ENCODE measurements at regions not wholly inside any gene's neighbourhood (a gene's known extent, or its start where the extent isn't known, plus 50 kb on each side); places are given as distances from the start of the nearest gene placed in this dataset.

DNA sequence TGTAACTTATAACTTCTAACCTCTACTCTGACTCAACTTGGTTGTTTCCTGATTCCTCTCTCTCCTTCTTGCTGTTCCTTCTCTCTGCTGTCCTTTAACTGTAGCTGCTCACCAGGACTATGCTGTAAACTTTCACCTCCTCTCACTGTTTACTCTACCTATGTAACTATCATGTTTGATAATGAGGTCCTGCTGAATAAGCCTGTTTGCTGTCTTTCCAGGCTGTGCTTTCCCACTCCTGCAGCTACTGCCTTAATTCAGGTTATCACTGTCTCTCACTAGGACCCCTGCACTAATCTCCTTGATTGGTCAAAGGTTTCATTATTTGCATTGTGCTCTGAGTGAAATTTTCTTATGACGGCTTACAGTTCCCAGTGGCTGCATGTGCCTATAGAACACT, 633.9 kb upstream of the PTBP2 start:
- TF ChIP-seq, protein P1, sequence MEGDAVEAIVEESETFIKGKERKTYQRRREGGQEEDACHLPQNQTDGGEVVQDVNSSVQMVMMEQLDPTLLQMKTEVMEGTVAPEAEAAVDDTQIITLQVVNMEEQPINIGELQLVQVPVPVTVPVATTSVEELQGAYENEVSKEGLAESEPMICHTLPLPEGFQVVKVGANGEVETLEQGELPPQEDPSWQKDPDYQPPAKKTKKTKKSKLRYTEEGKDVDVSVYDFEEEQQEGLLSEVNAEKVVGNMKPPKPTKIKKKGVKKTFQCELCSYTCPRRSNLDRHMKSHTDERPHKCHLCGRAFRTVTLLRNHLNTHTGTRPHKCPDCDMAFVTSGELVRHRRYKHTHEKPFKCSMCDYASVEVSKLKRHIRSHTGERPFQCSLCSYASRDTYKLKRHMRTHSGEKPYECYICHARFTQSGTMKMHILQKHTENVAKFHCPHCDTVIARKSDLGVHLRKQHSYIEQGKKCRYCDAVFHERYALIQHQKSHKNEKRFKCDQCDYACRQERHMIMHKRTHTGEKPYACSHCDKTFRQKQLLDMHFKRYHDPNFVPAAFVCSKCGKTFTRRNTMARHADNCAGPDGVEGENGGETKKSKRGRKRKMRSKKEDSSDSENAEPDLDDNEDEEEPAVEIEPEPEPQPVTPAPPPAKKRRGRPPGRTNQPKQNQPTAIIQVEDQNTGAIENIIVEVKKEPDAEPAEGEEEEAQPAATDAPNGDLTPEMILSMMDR (IDR thresholded peaks at IDR 0.05; ENCODE audit: unreplicated experiment): no peak
- Mint-ChIP-seq H3K4me1 (ENCODE audit: low read depth, unreplicated experiment) (no peaks in the 10 kb centered on the region), H3K27ac (ENCODE audit: unreplicated experiment) (no peak overlapping the region), H3K9me3 (ENCODE audit: low read depth, unreplicated experiment) (no peaks in the 10 kb centered on the region), H3K4me3 (ENCODE audit: low read depth, unreplicated experiment) (no peak overlapping the region), H3K27me3 (ENCODE audit: unreplicated experiment) (no peaks in the 10 kb centered on the region), H3K36me3 (ENCODE audit: insufficient read depth, unreplicated experiment) (no peaks in the 10 kb centered on the region)
- no TSS peak for BruUV-seq (replicated peaks)
- no peak for DNase-seq
- intact Hi-C loops (cut with micrococcal nuclease; ENCODE audit: unreplicated experiment): no loop called here
- CTCF ChIA-PET: interaction anchor here (0.5 kb wide), 1 partner anchor 18 kb away, joined by 4 read pairs; no protein-coding TSS in a partner anchor

DNA sequence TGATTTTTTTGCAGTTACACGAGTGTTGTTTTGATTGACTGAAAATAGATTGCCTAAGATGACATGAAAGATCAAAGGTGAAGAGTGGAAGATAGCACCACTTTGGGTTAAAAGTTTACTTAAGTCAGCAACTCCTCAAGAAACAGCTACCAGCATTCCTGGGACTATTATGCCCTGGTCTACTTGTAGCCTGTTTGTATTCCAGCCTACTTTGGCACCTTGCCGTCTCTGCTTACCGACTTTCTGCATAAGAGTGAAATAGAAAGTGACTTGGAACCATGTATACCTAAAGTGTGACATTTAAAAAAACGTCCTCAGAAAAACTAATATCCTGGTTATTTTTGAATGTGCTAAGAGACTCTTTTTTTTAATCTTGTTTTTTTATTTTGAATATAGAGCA, 631.5 kb upstream of the PTBP2 start:
- no peaks in the 10 kb centered on the region for H3K4me1 Mint-ChIP-seq (ENCODE audit: low read depth, unreplicated experiment)
- TF ChIP-seq, protein P1 (IDR thresholded peaks at IDR 0.05; ENCODE audit: unreplicated experiment): no peak
- H3K27me3 Mint-ChIP-seq (ENCODE audit: unreplicated experiment): no peaks in the 10 kb centered on the region
- intact Hi-C loops (cut with micrococcal nuclease; ENCODE audit: unreplicated experiment): no loop called here
- BruUV-seq (replicated peaks): no TSS peak
- no peak for DNase-seq
- H3K4me3 Mint-ChIP-seq (ENCODE audit: low read depth, unreplicated experiment): no peak overlapping the region
- peaks cover 4% of the 10 kb centered on the region for H3K9me3 Mint-ChIP-seq (ENCODE audit: low read depth, unreplicated experiment)
- no peaks in the 10 kb centered on the region for H3K36me3 Mint-ChIP-seq (ENCODE audit: insufficient read depth, unreplicated experiment)
- H3K27ac Mint-ChIP-seq (ENCODE audit: unreplicated experiment): no peak overlapping the region
- CTCF ChIA-PET: no interaction called here

DNA sequence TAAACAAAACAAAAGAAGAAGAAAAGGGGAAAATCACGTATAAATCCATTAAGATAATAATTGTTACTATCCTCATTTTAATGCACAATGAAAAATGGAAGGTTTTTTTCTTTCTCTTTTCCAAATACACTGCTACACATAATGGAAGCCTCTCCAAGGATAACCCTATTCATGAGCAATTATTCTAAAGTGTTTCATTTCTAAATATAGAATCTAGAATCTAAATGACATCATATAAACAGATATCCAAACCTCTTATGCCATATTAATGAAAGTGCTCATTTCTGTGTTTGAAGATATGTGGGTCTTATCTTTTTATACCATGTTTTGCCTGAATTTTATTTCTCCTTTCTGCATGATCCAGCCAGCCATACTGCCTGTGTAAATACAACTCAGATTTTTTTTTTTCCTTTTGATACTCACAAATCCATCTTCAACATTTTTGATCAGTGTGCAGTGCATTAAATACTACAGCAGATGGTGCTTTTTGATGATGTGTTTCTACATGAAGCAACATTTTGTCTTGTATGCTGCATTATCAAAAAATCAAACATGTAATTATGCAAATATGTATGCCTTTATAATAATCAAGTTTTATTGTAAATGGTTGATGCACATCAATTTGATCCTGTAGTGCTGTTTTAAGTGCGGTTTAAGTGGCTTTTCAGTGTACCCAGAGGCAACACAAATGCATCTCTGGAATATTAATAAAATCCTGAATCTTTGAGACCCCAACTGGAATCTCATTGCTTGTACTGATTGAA, 625.6 kb upstream of the PTBP2 start:
- CTCF ChIA-PET: no interaction called here
- Mint-ChIP-seq H3K36me3 (ENCODE audit: insufficient read depth, unreplicated experiment) (no peaks in the 10 kb centered on the region), H3K4me3 (ENCODE audit: low read depth, unreplicated experiment) (no peak overlapping the region), H3K9me3 (ENCODE audit: low read depth, unreplicated experiment) (peaks cover 4% of the 10 kb centered on the region), H3K4me1 (ENCODE audit: low read depth, unreplicated experiment) (no peaks in the 10 kb centered on the region), H3K27ac (ENCODE audit: unreplicated experiment) (no peak overlapping the region), H3K27me3 (ENCODE audit: unreplicated experiment) (no peaks in the 10 kb centered on the region)
- DNase-seq: no peak
- intact Hi-C loops (cut with micrococcal nuclease; ENCODE audit: unreplicated experiment): no loop called here
- BruUV-seq (replicated peaks): no TSS peak
- TF ChIP-seq, protein P1 (IDR thresholded peaks at IDR 0.05; ENCODE audit: unreplicated experiment): no peak

DNA sequence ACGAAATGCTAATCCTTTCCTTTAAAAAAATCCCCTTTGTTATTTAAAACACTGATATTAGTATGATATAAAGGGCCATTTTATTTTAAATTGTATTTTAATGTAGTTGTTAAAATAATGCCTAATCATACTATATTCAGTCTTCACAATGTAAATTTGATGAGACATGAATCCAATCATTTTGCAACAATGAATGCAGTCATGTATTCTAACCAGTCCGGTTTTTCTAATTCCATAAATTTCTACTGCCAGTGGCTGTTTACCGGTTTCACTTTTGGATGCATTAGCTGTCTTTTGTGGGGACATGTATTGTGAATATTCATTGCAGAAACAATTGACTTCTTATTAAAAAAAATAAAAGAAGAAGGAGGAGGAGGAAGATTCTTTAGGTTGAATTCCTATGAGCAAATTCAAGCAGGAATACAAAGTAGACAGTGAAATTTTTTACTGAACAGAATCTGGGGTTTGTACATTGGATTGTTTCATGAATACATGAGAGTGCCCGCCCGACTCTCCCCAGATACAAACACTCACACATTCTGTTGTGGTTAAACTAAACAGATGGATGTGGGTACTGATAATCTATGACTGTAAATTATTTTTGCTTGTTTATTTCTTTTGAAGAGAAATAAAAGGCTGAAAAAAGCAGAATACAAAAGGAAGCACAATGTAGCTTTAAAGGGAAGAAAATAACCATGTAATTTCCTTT, 624.8 kb upstream of the PTBP2 start:
- no peaks in the 10 kb centered on the region for H3K27me3 Mint-ChIP-seq (ENCODE audit: unreplicated experiment)
- no peak for DNase-seq
- no peaks in the 10 kb centered on the region for H3K4me1 Mint-ChIP-seq (ENCODE audit: low read depth, unreplicated experiment)
- H3K36me3 Mint-ChIP-seq (ENCODE audit: insufficient read depth, unreplicated experiment): no peaks in the 10 kb centered on the region
- TF ChIP-seq, protein P1 (IDR thresholded peaks at IDR 0.05; ENCODE audit: unreplicated experiment): no peak
- no TSS peak for BruUV-seq (replicated peaks)
- H3K9me3 Mint-ChIP-seq (ENCODE audit: low read depth, unreplicated experiment): peaks cover 4% of the 10 kb centered on the region
- no peak overlapping the region for H3K4me3 Mint-ChIP-seq (ENCODE audit: low read depth, unreplicated experiment)
- CTCF ChIA-PET: no interaction called here
- no peak overlapping the region for H3K27ac Mint-ChIP-seq (ENCODE audit: unreplicated experiment)
- intact Hi-C loops (cut with micrococcal nuclease; ENCODE audit: unreplicated experiment): no loop called here

Measured in Calu3 (cell line).